GM19324 (cell line): ENCODE measurements at regions not wholly inside any gene's neighbourhood (a gene's known extent, or its start where the extent isn't known, plus 50 kb on each side); places are given as distances from the start of the nearest gene placed in this dataset.

Source experiments
- ATAC-seq: cut with Tn5 transposase; IDR thresholded peaks from one replicate; pipeline ENCODE4 v1.9.1; 2021; ENCODE audit warnings: mild to moderate bottlenecking, moderate library complexity; ENCODE audit not compliant: unreplicated experiment, low FRiP score

DNA sequence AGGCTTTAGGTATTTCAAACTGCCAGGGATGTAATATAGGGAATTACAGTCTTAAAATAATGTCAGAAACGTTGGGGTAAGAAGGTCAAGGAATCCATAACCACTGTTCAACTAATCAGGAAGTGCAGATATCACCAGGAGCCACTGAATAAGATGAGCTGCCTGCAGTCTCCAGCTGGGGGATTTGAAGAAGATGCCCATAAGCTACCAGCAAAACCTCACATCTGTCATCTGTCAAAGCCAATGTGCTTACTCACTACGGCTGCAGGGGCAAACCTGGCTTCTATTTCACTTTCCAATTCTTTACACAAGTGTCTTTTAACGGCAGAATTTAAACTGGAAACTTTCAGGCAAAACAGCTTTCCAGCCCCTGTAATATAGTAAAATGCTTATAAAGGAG is 1410.1 kb upstream of the ATXN8OS start:
- ATAC-seq, result no peak

DNA sequence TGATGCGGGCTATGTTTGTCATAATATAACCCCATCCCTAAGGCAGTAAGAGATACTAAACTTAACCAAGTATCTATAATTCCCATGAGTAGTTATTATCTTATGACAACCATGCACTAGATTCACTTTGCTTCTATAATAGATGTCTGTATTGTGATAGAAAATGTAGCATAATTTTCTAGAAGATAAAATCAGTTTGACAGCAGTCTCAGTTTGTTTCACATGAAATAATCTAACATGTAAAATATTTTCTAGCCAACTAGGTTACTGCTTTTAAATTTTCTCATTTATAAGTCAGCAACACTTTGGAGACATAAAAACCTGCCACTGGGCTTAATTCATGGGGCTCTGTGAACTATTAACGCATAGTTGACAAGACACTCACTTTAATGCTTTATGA is 1410.7 kb upstream of the ATXN8OS start:
- ATAC-seq, result no peak

DNA sequence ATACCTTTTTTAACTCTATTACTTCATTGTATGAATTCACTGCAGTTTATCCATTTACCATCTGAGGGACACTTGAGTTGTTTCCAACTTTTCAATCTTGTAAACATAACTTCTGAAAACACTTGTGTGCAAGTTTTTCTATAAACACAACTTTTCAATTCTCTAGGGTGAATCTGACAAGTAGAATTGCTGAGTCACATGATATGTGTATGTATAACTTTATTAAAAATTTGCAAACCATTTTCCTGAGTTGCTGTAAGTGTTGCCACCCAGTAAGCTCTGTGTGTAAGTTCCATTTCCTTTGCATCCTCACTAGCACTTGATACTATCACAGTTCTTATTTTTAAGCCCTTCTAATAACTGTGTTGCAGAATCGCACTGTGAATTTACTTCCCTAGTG is 1415.6 kb upstream of the ATXN8OS start:
- ATAC-seq, result no peak

DNA sequence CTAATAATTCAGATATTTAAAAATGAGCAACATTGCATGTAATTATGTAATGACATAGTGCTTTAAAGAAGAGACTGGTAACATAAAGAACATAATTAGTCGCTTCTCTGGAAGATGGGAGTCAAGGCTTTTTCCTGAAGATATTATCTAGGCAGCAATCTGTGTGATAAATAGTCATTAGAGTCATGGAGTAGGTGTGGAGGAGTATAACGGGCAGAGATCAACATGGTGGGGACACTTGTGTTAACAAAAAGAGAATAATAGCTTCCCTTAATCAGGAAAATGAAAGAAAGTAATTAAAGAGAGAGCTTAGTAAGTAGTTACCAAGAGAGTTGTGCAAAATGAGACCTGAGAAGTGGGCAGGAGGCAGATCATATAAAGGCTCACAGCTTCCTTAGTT is 1417.1 kb upstream of the ATXN8OS start:
- no peak for ATAC-seq

DNA sequence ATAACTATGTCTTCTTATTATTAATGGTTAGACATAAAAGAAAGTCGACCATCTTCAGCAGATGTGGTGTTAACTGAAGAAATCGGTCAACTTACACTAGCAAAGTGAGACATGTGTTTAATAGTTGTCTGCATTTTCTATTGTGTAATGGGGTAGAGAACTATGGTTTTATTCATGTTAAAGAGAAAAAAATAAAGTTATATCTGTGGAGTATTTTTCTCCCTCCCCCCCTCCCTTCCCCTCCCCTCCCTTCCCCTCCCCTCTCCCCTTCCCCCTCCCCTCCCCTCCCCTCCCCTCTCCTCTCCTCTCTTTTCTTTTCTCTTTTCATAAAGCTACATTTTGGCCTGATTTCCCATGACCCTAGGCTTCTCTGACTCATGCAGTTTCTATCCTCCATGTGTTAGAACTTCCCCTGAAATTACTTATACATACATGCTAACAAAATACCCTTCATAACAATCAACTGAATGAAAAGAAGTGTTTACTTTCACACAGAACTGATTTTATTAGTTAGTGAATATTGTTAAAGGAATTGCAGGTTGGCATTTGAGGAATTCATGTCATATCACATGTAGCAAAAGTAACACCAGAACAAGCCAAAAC is 1431.0 kb upstream of the ATXN8OS start:
- no peak for ATAC-seq

DNA sequence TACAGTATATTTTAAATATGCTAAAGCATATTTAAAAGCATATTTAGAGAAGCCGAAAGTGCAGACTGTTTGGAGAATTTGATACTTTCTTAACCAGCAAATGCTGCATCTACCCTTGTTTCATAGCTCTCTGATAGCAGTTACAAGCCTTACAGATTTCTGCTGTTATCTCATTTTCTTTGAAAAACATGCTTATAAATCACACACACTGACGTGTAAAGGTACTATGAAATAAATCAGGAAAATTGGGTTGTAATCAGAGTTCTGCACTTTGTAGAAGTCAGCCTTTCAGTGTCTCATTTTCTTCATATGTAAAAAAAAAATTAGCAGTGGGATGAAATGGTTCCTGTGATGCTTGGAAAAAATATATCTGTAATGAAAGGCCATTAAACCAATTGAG is 1432.4 kb upstream of the ATXN8OS start:
- no peak for ATAC-seq

DNA sequence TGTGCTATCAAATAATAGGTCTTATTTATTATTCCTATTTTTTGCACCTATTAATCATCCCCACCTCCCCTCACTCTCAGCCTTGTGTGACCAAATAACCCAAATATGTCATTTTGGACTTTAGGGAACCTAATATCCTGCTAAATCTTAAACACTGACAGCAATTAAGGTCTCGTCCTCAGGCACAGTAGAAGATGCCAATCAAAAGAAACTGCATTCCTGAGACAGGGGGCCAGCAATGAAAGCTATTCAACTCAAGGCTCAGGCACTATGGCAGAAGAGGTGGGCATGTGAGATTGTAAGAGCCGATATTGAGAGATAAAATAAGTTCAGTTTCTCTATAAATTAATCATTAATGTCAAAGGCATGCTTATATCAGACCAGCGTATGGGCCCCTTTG is 1437.7 kb upstream of the PCDH9 start:
- no peak for ATAC-seq

DNA sequence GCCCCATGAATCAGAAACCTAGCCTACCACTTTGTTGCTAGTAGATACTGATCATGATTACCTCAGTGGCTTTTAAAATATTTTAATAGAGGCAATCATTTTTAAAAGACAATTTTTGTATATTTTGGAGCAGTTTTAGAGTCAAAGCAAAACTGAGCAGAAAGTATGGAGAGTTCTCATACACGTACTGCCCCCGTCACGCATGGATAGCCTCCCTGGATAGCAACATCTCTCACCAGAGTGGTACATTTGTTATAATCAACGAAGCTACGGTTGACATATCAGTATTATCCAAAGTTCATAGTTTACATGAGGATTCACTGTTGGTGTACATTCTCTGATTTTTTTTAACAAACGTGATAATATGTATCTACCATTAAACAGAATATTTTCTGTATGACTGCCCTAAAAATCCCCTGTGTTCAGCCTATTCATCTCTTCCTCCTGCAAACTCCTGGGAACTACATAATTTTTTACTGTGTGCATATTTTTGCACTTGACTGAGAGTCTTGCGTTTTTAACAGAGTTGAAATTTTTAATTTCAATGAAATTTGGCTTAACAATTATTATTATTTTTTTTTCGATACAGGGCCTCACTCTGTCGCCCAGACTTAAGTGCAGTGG is 1436.8 kb upstream of the PCDH9 start:
- ATAC-seq, result no peak

DNA sequence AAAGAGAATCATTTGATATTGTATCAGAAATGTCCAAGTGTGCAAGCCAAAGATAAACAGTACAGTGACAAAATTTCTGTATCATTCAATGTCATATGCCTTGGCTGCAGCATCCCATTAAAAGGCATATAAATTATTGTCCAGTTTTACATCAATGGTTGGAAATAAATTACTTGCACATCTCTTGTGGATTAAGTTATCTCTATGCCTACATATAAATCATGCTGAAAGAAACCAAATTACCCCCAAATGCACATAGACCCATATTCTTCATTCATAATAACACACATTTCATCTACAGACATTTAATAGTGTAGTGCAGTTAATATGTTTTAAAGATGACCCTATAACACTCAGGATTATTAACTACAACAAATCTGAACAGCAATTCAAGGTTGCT is 1415.7 kb upstream of the PCDH9 start:
- no peak for ATAC-seq

DNA sequence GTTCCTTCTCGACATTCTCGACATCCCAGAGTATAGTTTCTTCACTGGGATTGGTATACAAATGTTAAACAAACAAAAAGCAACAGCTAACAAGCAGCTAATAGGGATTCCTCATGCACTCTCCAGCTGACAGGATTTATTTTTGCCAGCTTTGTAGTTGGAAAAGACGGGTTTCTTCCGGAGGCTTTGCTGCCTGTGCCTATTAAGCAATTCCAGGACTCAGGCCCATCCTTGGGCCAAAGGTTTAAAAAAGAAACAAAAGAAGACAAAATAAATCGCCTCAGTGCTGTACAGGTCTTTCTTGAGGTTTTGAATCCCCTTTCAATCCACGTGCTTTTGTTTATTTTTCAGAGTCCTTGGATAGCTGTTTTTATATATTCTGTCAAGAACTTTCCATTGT is 1414.5 kb upstream of the PCDH9 start:
- no peak for ATAC-seq

DNA sequence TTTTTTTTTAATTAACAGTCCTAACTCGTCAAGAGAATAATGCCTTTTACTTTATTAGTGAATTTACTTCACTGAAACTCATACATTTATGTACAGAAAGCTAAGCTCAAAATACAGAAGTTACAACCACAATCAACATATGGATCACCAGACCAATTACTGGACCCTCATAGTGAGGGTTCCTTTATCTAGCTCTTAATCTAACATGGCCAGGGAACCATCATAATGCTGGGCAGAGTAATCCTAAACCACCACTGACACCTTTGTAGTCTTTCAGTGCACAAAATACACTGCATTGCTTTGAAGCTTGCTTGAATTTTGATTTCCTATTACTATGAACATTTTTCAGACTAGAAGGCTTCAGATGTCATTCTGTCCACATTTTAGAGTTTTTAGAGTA is 1406.6 kb upstream of the PCDH9 start:
- ATAC-seq, result no peak

DNA sequence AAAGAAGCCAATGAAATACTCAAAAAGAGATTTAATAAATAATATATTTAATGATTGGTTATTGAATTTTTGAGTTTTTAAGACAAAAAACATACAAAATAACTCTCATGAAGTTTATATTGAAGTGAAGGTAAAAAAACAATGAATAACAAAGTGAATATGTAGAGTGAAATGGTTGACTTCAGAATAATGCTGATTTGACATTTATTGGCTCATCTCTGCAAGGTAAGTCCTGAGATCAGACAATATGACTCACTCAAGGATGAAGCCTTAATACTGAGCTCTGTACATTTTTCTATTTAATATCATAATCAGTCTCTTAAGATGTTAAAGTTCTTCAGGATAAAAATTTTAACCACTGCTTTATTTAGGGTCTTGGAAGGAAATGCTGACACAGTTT is 1398.9 kb upstream of the PCDH9 start:
- ATAC-seq, result no peak

DNA sequence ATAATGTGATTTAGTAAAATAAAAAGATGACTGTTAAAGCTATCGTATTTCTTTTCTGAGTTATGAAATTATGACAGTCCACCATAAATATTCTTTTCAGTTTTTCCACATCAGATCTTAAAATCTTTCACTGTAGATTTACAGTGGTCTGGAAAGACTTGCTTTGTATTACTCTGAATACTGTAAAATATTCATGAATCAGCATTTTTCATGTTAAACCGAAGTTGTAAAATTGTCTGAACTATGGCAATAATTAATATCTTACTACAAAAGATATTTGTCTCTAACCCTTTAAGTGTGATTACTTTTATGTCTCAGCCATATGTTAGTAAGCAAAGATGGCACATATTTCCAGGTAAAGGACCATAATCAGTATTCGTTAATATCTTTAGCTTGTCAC is 1397.2 kb upstream of the PCDH9 start:
- no peak for ATAC-seq

DNA sequence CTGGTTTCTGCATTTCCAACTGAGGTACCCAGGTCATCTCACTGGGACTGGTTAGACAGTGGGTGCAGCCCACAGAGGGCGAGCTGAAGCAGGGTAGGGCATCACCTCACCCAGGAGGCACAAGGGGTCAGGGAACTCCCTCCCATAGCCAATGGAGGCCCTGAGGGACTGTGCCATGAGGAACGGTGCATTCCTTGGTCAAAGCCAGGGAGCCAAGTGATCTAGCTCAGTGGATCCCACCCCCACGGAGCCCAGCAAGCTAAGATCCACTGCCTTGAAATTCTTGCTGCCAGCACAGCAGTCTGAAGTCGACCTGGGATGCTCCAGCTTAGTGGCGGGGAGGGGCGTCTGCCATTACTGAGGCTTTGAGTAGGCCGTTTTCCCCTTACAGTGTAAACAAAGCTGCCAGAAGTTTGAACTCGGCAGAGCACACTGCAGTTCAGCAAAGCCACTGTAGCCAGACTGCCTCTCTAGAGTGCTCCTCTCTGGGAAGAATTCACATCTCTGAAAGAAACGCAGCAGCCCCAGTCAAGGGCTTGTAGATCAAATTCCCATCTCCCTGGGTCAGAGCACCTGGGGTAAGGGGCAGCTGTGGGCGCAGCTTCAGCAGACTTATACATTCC is 1386.6 kb upstream of the PCDH9 start:
- no peak for ATAC-seq

DNA sequence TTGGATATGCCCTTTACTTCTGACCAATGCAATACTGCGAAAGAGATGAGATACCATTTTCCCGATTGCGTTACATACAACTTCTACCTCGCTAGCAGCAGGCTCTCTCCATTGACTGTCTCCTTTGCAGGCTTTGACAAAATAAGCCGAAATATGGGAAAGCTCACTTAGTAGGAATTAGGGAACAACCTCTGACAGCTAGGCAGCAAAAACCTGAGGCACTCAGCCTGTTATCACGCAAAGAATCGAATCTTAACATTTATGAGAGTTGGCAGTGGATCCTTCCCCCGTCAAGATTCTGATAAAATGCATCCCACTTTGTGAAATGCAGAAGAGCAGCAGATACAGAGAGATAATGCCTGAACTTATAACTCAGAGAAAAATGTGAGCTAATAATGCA is 1379.5 kb upstream of the PCDH9 start:
- ATAC-seq, result no peak

DNA sequence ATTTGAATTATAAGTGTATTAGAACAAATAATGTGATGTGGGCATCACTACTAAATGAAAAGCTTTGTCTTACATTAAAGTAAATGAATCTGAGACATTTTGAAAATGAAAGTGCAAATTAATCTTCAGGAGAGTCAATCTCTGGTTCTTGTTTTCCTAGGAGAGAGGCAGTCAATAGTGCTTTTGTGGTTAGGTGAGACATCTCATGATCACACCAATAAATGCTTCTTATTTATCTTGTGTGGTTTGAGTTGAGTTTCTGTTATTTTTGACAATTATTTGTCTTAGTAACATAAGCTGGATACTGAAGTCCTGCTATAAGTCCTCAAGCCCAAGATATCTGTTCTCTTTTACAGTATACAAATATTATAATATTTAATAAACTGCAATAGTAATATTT is 1378.0 kb upstream of the PCDH9 start:
- ATAC-seq, result no peak

DNA sequence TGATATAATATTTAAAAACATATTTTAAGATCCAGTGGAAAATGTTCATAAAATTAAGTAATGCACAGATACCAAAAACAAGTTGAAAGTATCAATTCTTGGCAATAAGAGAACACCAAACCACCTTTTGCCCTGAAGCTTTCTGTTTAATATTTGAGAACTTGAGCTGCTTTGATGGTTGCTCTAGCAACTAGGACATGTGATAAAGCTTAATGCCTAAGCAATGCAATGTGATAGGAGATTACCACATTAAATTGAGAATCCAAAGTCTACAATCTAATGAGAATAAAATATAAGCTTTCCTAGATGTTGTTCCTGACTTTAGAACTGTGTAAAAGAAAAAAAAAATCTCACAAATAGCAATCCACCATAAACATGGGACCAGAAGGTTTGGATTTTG is 1367.5 kb upstream of the PCDH9 start:
- no peak for ATAC-seq

DNA sequence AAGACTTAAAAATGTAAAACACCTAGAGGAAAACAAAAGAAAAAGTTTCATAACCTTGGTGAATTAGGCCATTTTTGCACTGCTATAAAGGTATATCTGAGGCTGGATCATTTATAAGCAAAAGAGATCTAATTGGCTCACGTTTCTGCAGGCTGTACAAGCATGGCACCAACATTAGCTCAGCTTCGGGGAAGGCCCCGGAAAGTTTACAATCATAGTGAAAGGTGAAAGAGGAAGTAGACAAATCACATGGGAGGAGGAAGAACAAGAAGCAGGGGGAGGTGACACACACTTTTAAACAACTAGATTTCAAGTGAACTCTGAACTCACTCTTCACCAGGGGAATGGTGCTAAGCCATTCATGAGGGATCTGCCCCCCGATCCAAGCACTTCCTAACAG is 1358.5 kb upstream of the PCDH9 start:
- ATAC-seq, result peak; percentile 100

DNA sequence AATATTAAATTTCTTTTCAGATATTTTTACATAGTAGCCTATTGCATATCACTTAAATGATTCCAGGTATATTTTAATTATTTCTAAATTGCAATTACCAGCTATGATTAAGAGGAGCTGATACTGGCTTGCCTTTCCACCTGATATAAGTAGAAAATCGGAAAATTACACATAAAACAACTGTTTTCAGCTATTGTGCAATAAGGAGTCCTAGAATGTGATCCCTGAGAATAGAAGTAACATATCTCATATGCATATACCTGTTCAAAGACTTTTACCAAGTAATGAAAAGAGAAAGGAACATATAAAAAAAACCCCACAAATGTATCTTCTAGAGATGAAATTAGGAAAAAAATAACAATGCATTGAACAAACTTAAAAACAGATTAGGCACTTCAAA is 1354.6 kb upstream of the PCDH9 start:
- no peak for ATAC-seq

DNA sequence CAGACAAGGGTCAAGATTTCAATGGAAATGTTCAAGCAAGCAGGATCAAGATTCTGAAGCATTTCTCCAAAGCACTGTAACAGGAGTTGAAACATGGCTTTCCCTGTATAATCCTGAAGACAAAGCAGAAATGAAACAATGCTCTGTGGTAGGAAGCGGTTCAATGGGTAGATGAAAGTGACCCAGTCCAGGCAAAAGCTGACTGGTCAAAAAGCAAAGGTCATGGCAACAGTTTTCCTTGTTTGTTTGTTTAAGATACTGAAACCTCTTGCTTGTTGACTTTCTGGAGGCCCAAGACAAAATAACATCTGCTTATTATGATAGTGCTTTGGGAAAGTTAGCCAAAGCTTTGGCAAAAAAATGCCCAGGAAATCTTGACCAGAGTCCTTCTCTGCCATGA is 1343.9 kb upstream of the PCDH9 start:
- no peak for ATAC-seq

DNA sequence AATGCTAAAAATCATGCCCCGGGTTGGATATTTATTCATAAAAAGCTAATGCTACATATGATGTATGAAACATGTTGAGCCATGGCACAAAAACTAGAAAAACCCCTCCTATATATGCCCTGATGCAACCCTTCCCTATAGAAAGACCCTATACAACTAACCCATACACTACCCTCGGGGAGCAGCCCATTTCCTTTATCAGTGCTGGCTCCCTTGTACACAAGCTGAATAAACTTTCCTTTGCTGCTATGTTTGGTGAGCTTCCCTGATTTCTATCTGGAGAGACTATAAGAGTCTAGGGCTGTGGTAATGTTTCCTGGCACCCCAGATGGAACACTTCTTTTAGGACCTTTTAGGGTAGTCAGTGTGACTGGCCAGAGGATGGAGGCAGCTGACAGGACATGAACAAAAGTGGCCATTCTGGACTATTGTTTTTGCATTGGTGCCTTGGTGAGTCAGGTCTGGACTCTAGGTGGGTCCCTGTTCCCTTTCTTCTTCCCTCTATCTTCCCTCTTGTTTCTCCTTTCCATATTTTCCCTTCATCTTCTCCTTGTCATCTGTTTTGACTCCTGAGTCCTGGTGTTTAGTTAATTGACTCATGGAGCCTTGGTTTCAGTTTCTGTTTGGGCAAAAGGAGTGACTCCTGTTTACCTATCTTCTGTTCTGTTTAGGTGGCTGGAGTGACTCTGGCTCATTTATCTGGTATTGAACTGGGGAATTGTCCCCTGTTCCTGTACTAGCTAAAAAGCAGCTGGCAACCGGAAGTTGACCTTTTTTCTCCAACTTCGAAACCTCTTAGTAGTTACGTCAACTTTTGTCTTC is 1321.8 kb upstream of the PCDH9 start:
- ATAC-seq, result peak; percentile 50

DNA sequence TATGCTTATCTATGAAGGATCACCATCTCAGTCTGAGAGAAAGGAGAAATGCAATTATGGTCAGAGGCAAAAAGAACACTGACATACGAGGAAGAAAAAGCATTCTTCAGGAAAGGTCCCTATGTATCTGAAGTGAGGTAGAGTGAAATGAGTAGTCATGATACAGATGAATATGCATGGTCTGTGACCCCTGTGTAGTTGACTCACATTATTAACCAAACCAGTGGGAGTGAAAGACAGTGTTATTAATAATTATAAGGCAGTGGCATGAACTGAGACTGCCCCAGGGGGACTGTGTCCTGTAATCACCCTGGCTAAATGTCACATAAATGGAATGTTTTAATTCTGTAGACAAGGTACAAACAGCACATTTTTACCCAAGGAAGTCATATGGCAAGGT is 1320.2 kb upstream of the PCDH9 start:
- no peak for ATAC-seq
